Stomach (tissue), 8 donors: ENCODE measurements at regions not wholly inside any gene's neighbourhood (a gene's known extent, or its start where the extent isn't known, plus 50 kb on each side); places are given as distances from the start of the nearest gene placed in this dataset.

Experiments used
- DNase-seq, 2 donors: peaks; one replicate each; pipeline versions ENCODE4 v3.0.0 to v3.0.0-alpha.2; 2013 to 2019
- H3K27ac ChIP-seq, 5 donors: fragments of 200-600 bp in 4 of 5; sonication (generic) in 4 of 5; one replicate each; pipeline ENCODE4 v1.5.1; 2013 to 2019; ENCODE audit warnings: mild to moderate bottlenecking in 1 of 5, moderate library complexity in 1 of 5
- H3K27me3 ChIP-seq, 3 donors: fragments of 200-600 bp; sonication (generic); one replicate each; pipeline ENCODE4 v1.5.1; 2017 to 2019; ENCODE audit warnings: mixed run types in 1 of 3
- H3K36me3 ChIP-seq, 4 donors: fragments of 200-600 bp; sonication (generic); 1 replicate in 3 of 4; 2 replicates in 1 of 4; pipeline ENCODE4 v1.5.1; 2016 to 2019
- H3K4me1 ChIP-seq, 4 donors: fragments of 200-600 bp; sonication (generic); one replicate each; pipeline ENCODE4 v1.5.1; 2016 to 2019
- H3K4me3 ChIP-seq, 4 donors: fragments of 200-600 bp; sonication (generic) in 3 of 4; one replicate each; pipeline ENCODE4 v1.5.1; 2016 to 2019; ENCODE audit warnings: mild to moderate bottlenecking in 1 of 4
- H3K9me3 ChIP-seq, 4 donors: fragments of 200-600 bp; sonication (generic); one replicate each; pipeline ENCODE4 v1.5.1; 2016 to 2019
- EP300 ChIP-seq: sonication (generic); formaldehyde crosslinking; IDR thresholded peaks from one replicate; pipeline ENCODE4 v1.6.1; 2017; ENCODE audit warnings: antibody characterized with exemption
- POLR2A ChIP-seq, 4 donors: fragments of 450-650 bp; IDR thresholded peaks; one replicate each; pipeline ENCODE4 v1.6.1; 2016; ENCODE audit warnings: antibody characterized with exemption in 4 of 4, control low read depth in 2 of 4, mild to moderate bottlenecking in 1 of 4, moderate library complexity in 1 of 4
- POLR2AphosphoS5 ChIP-seq, 3 donors: sonication (generic); formaldehyde crosslinking; IDR thresholded peaks; one replicate each; pipeline ENCODE4 v1.6.1; 2016; ENCODE audit warnings: antibody characterized with exemption in 3 of 3
- WGBS, 5 donors: extraction: QIAGEN DNeasy Blood & Tissue Kit in 3 of 5; methylation state at CpG; one replicate each; pipeline versions ENCODE4 v1.1.5 to v1.1.7; 2013 to 2018; 5-methylcytosine and 5-hydroxymethylcytosine counted together
- intact Hi-C: fragments of 100-400 bp; cut with DNase I; formaldehyde crosslinking; loops from one replicate; pipeline ENCODE4 v1.15.1; 2023; ENCODE audit warnings: low total_unique reads
- TF ChIP-seq, protein P1 (sequence below), 7 experiments: fragments of 450-650 bp in 4 of 7; fragments of 200-600 bp in 3 of 7; sonication (generic) in 3 of 7; IDR thresholded peaks; one replicate each; pipeline ENCODE4 v1.5.1; 2016 to 2019; ENCODE audit warnings: antibody characterized with exemption in 7 of 7, control low read depth in 2 of 7, mild to moderate bottlenecking in 1 of 7
- donor health status: healthy with polysubstance abuse.
- donor health status: Bipolar disorder and iron deficiency.
- donor health status: healthy.

DNA sequence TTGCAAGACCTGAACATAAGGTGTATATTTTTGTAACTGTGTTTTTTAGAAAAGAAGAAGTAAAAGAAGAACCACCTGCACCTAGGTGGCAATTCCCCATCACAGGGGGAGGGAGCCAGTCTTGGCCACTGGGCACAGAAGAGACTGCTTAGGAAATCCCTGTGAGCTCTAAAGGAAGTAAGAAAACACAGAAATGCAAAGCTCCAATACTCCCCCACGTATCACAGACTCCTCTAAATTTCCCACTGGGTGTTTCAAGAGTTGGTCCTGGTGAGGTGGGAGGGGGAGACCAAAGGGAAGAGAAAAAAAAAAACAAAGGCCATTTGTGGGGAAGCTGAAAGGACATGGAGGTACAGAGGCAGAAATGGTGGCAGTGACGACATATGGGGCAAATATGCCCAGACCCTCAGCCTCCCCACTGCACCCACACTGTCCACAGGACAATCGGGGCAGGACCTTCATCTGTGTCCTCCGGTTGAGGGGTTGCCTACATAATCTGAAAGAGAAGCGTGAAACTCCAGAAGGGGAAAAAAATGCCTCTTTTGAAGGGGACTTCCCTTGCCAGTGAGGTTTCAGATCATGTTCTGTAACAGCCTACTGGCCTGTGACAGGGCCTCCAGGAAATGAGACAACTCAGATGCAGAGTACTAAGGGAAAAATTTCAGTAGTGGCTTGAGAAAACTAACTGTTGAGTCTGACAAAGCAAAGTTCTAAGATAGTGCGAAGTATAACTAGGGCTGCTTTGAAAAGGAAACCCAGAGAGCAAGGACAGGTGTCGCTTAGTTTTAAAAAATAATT is 226.2 kb upstream of the MARCKS start:
- H3K4me1 ChIP-seq, result peaks cover 19 to 65% (median 32%) of the 10 kb centered on the region in 4 donors
- intact Hi-C loops, result no loop called here
- 62 to 73% (median 66%) methylated on average over 7 of the region's 7 CpGs for WGBS, 5 donors

DNA sequence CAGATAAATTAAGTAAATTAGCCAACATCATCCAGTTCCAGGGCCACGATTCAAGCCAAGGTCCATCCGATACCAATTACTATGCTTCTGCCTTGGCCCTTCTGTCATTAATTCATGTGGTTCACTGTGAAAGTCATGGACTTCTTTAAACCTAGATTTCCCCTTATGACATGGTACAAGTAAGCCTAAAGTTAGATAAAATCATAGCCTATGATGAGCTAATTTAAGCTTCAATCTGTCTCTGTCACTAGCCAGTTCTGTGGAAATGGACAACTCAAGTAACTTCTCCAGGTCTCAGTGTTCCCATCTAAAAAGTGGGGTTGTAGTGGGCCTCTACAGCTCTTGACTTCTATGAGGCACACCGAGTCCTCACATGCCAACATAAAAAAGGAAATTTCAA is 225.5 kb upstream of the MARCKS start:
- TF ChIP-seq EP300, result no peak
- no peak for TF ChIP-seq POLR2AphosphoS5 (IDR thresholded peaks at IDR 0.05)
- TF ChIP-seq, protein P1, sequence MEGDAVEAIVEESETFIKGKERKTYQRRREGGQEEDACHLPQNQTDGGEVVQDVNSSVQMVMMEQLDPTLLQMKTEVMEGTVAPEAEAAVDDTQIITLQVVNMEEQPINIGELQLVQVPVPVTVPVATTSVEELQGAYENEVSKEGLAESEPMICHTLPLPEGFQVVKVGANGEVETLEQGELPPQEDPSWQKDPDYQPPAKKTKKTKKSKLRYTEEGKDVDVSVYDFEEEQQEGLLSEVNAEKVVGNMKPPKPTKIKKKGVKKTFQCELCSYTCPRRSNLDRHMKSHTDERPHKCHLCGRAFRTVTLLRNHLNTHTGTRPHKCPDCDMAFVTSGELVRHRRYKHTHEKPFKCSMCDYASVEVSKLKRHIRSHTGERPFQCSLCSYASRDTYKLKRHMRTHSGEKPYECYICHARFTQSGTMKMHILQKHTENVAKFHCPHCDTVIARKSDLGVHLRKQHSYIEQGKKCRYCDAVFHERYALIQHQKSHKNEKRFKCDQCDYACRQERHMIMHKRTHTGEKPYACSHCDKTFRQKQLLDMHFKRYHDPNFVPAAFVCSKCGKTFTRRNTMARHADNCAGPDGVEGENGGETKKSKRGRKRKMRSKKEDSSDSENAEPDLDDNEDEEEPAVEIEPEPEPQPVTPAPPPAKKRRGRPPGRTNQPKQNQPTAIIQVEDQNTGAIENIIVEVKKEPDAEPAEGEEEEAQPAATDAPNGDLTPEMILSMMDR (IDR thresholded peaks at IDR 0.05), result no peak
- no peak for TF ChIP-seq POLR2A (IDR thresholded peaks at IDR 0.05)
- no peaks in the 10 kb centered on the region for H3K9me3 ChIP-seq
- no peak for DNase-seq
- no peaks in the 10 kb centered on the region for H3K27me3 ChIP-seq
- peak overlapping the region; percentile 63 to 82 (median 71) for H3K27ac ChIP-seq
- H3K4me3 ChIP-seq, result no peak overlapping the region
- WGBS, 5 donors, result 66 to 84% (median 74%) methylated on average over 3 of the region's 3 CpGs
- intact Hi-C loops, result no loop called here
- no peaks in the 10 kb centered on the region for H3K36me3 ChIP-seq
- peaks cover 20 to 72% (median 39%) of the 10 kb centered on the region in 4 donors for H3K4me1 ChIP-seq

More for the DNA sequence above, 226.2 kb upstream of the MARCKS start:
- Histone ChIP-seq H3K36me3 (no peaks in the 10 kb centered on the region), H3K9me3 (no peaks in the 10 kb centered on the region), H3K27ac (peak overlapping the region; percentile 35 to 82 (median 66)), H3K27me3 (no peaks in the 10 kb centered on the region), H3K4me3 (no peak overlapping the region)
- TF ChIP-seq POLR2A (IDR thresholded peaks at IDR 0.05) (no peak), POLR2AphosphoS5 (IDR thresholded peaks at IDR 0.05) (no peak), EP300 (no peak)
- TF ChIP-seq, protein P1 (IDR thresholded peaks at IDR 0.05), result no peak
- peak in 1 of 2 donors; percentile 75 for DNase-seq

DNA sequence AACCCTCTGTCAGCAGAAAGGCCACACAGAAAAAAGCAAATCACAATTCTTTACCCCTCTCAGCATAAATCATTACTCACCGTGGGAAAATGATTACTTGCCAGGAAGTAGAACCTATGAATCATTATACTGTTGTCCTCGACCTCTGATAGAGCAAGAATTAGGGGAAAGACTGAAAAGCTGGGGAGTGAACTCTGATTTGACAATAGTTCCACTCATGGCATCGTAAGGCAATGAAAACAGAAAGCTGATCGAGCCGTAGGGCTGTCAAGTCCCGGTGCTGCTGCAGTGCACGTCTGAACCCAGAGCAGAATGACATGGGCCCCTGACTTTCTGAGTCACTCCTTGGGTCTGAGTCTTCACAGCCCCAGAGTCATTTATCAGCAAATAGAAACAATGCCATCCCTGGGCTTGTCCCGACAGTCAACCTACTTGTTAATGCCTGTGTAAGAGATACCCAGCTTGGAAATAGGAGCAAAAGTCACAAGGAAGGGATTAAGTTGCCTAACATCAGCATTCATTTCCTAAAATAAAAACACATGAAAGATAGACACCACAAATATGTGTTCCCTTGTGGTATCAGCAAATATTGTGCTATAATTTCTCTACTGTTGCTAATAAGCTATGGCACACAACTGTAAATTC is 224.8 kb upstream of the MARCKS start:
- H3K27ac ChIP-seq, result peak overlapping the region; percentile 30 to 82 (median 66)
- 12 to 15% (median 12%) methylated on average over 8 of the region's 8 CpGs for WGBS, 5 donors
- peak; percentile 45 to 81 for DNase-seq
- H3K27me3 ChIP-seq, result no peaks in the 10 kb centered on the region
- intact Hi-C loops, result no loop called here
- no peaks in the 10 kb centered on the region for H3K9me3 ChIP-seq
- TF ChIP-seq, protein P1 (IDR thresholded peaks at IDR 0.05), result no peak
- TF ChIP-seq POLR2AphosphoS5 (IDR thresholded peaks at IDR 0.05) (peak in 2 of 3 donors; percentile 20 to 54), POLR2A (IDR thresholded peaks at IDR 0.05) (no peak), EP300 (no peak)
- peaks cover 20 to 75% (median 40%) of the 10 kb centered on the region in 4 donors for H3K4me1 ChIP-seq
- no peaks in the 10 kb centered on the region for H3K36me3 ChIP-seq
- H3K4me3 ChIP-seq, result peak overlapping the region; percentile 5 to 23 (median 12)

DNA sequence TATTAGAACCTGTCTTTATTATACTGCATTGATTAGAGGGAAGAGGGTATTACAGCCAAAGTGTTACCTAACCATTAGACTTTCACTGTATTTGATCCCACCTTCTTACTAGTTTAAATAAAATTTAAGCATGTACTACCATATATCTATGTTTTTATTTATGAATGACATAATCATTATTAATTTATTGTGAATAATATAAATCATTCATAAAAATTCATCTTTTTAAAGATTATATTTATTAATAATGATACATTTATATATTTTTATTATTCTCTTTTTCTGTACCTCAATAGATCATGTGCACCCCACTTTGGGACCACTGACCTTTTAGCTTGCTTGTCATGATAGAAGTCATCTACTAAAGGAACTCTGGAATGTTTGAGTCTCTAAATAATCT is 223.5 kb upstream of the MARCKS start:
- Histone ChIP-seq H3K36me3 (no peaks in the 10 kb centered on the region), H3K4me3 (no peak overlapping the region), H3K27ac (peak overlapping the region in 1 of 5 donors; percentile 82), H3K4me1 (peaks cover 20 to 75% (median 40%) of the 10 kb centered on the region in 4 donors), H3K27me3 (no peaks in the 10 kb centered on the region), H3K9me3 (no peaks in the 10 kb centered on the region)
- DNase-seq, result no peak
- no peak for TF ChIP-seq POLR2A (IDR thresholded peaks at IDR 0.05)
- TF ChIP-seq POLR2AphosphoS5 (IDR thresholded peaks at IDR 0.05), result no peak
- TF ChIP-seq, protein P1 (IDR thresholded peaks at IDR 0.05), result no peak
- intact Hi-C loops, result no loop called here
